ENCODE measurements at regions not wholly inside any gene's neighbourhood (a gene's known extent, or its start where the extent isn't known, plus 50 kb on each side); places are given as distances from the start of the nearest gene placed in this dataset.
"Not testable (repeated sequence)": the region's sequence is repeated elsewhere in the genome, so short reads cannot be mapped to it uniquely, and the experiment has no call there.

- H3K27me3 Mint-ChIP-seq, POLR2A ChIA-PET, H3K27ac Mint-ChIP-seq, DNase-seq, H3K9me3 Mint-ChIP-seq, H3K4me3 Mint-ChIP-seq: not testable (repeated sequence)
- CTCF ChIA-PET: interaction anchor here (0.7 kb wide), 1 partner anchor 215 kb away, joined by 3 read pairs; no protein-coding TSS in a partner anchor
- H3K36me3 Mint-ChIP-seq (ENCODE audit: low read depth): peaks cover 13% of the 10 kb centered on the region
- peaks cover 40% of the 10 kb centered on the region for H3K4me1 Mint-ChIP-seq
Observed at GRCh38 chr2:111504571-111504942, 379.4 kb downstream of the ANAPC1 start.

GRCh38 chr2:111505267-111505666, 378.7 kb downstream of the ANAPC1 start:
- CTCF ChIA-PET, H3K4me3 Mint-ChIP-seq, POLR2A ChIA-PET, H3K27ac Mint-ChIP-seq, H3K27me3 Mint-ChIP-seq, H3K9me3 Mint-ChIP-seq, DNase-seq: not testable (repeated sequence)
- Mint-ChIP-seq H3K36me3 (ENCODE audit: low read depth) (peaks cover 13% of the 10 kb centered on the region), H3K4me1 (peaks cover 42% of the 10 kb centered on the region)

- peak; percentile 64 for DNase-seq
- H3K4me3 Mint-ChIP-seq: peak overlapping the region; percentile 34
Observed at GRCh38 chr2:111506936-111507335, 377.1 kb downstream of the ANAPC1 start.

GRCh38 chr2:111509225-111509869, 374.6 kb downstream of the ANAPC1 start:
- H3K27me3 Mint-ChIP-seq, DNase-seq, H3K4me3 Mint-ChIP-seq, CTCF ChIA-PET, POLR2A ChIA-PET, H3K9me3 Mint-ChIP-seq: not testable (repeated sequence)
- Mint-ChIP-seq H3K36me3 (ENCODE audit: low read depth) (peaks cover 21% of the 10 kb centered on the region), H3K27ac (peak overlapping the region; percentile 65), H3K4me1 (peaks cover 42% of the 10 kb centered on the region)

More at GRCh38 chr2:111506936-111507335, 377.1 kb downstream of the ANAPC1 start:
- H3K9me3 Mint-ChIP-seq, CTCF ChIA-PET, POLR2A ChIA-PET, H3K27me3 Mint-ChIP-seq: not testable (repeated sequence)
- Mint-ChIP-seq H3K4me1 (peaks cover 42% of the 10 kb centered on the region), H3K27ac (peak overlapping the region; percentile 90), H3K36me3 (ENCODE audit: low read depth) (peaks cover 16% of the 10 kb centered on the region)

- H3K27ac Mint-ChIP-seq, H3K27me3 Mint-ChIP-seq, H3K9me3 Mint-ChIP-seq, CTCF ChIA-PET, H3K4me3 Mint-ChIP-seq, DNase-seq, POLR2A ChIA-PET: not testable (repeated sequence)
- Mint-ChIP-seq H3K36me3 (ENCODE audit: low read depth) (peaks cover 16% of the 10 kb centered on the region), H3K4me1 (peaks cover 35% of the 10 kb centered on the region)
Observed at GRCh38 chr2:111510384-111510783, 373.6 kb downstream of the ANAPC1 start.

- H3K27ac Mint-ChIP-seq, H3K27me3 Mint-ChIP-seq, CTCF ChIA-PET, H3K9me3 Mint-ChIP-seq, H3K4me3 Mint-ChIP-seq, POLR2A ChIA-PET, DNase-seq: not testable (repeated sequence)
- Mint-ChIP-seq H3K4me1 (peaks cover 30% of the 10 kb centered on the region), H3K36me3 (ENCODE audit: low read depth) (peaks cover 13% of the 10 kb centered on the region)
Observed at GRCh38 chr2:111511062-111511461, 372.9 kb downstream of the ANAPC1 start.

DNA sequence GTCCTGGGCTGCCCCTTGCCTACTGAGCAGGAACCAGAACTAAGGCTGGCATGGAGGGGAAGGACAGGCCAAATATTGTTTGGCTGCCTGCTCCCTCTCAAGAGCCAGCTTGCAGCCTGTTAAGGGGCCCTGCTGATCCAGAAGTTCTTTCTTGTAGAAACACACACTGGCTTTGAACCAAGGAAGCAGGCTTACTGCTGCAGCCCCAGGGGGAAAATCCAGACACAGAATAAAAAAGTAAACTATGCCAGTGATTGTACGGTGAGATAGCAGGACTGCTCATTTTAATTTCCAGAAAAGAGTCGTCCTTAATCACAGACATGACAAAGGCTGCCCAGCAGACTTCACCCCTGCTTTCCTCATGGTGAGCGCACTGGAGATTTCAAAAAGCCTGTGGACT, 371.6 kb downstream of the ANAPC1 start:
- Mint-ChIP-seq H3K36me3 (ENCODE audit: low read depth) (peaks cover 13% of the 10 kb centered on the region), H3K4me1 (peaks cover 23% of the 10 kb centered on the region)
- CTCF ChIA-PET, H3K27ac Mint-ChIP-seq, H3K9me3 Mint-ChIP-seq, H3K4me3 Mint-ChIP-seq, DNase-seq, H3K27me3 Mint-ChIP-seq, POLR2A ChIA-PET: not testable (repeated sequence)

DNA sequence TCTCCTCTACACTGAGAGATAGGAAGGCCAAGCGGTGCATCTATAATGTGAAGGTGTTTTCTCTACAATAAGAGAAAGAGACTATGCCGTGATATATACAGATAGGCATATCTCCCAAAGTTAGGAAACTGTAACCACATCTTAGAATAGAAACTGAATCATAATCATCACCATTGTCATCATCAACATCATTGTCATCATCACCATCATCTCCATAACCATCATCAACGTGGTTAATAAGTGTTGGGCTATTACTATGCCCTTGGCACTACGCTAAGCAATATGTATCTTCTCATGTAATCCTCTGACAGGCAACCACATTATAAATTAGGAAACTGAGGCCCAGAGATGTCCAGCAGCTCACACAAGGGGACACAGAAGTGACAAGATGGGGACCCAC, 369.9 kb downstream of the ANAPC1 start:
- H3K9me3 Mint-ChIP-seq, H3K4me3 Mint-ChIP-seq, H3K27ac Mint-ChIP-seq, CTCF ChIA-PET, DNase-seq, H3K27me3 Mint-ChIP-seq, H3K4me1 Mint-ChIP-seq, POLR2A ChIA-PET: not testable (repeated sequence)
- peaks cover 14% of the 10 kb centered on the region for H3K36me3 Mint-ChIP-seq (ENCODE audit: low read depth)

- H3K27me3 Mint-ChIP-seq, POLR2A ChIA-PET, H3K27ac Mint-ChIP-seq, DNase-seq, H3K4me3 Mint-ChIP-seq, H3K9me3 Mint-ChIP-seq, H3K4me1 Mint-ChIP-seq, CTCF ChIA-PET: not testable (repeated sequence)
- H3K36me3 Mint-ChIP-seq (ENCODE audit: low read depth): peaks cover 33% of the 10 kb centered on the region
Observed at GRCh38 chr2:111517050-111517720, 366.8 kb downstream of the ANAPC1 start.

DNA sequence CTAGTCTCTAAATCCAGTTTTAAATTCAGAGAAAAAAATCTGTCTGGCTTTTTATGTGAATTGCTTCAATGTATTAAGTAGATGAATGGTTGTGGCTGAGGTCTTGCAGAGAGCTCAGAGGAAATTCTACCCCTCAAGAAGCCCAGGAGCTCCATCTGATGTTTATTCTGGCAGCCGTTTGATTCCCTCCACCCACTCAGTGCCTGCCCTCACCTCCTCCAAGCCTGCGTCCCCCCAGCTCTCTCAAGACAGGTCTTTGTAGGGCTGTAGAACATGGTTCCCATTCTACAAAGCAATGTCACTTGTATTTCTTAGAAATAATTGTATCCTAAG, 366.3 kb downstream of the ANAPC1 start:
- H3K36me3 Mint-ChIP-seq (ENCODE audit: low read depth): peaks cover 33% of the 10 kb centered on the region
- H3K4me3 Mint-ChIP-seq, H3K9me3 Mint-ChIP-seq, POLR2A ChIA-PET, DNase-seq, H3K4me1 Mint-ChIP-seq, H3K27ac Mint-ChIP-seq, H3K27me3 Mint-ChIP-seq, CTCF ChIA-PET: not testable (repeated sequence)

GRCh38 chr2:111519071-111519470, 364.9 kb downstream of the ANAPC1 start:
- H3K9me3 Mint-ChIP-seq: no peaks in the 10 kb centered on the region
- H3K27ac Mint-ChIP-seq: no peak overlapping the region
- ChIA-PET CTCF (no interaction called here), POLR2A (interaction anchor here (1.5 kb wide), 1 partner anchor 16 kb away, joined by 4 read pairs; no protein-coding TSS in a partner anchor)
- no peak for DNase-seq
- peaks cover 32% of the 10 kb centered on the region for H3K36me3 Mint-ChIP-seq (ENCODE audit: low read depth)
- H3K27me3 Mint-ChIP-seq: peaks cover 1% of the 10 kb centered on the region
- H3K4me1 Mint-ChIP-seq: peaks cover 10% of the 10 kb centered on the region
- H3K4me3 Mint-ChIP-seq: no peak overlapping the region

DNA sequence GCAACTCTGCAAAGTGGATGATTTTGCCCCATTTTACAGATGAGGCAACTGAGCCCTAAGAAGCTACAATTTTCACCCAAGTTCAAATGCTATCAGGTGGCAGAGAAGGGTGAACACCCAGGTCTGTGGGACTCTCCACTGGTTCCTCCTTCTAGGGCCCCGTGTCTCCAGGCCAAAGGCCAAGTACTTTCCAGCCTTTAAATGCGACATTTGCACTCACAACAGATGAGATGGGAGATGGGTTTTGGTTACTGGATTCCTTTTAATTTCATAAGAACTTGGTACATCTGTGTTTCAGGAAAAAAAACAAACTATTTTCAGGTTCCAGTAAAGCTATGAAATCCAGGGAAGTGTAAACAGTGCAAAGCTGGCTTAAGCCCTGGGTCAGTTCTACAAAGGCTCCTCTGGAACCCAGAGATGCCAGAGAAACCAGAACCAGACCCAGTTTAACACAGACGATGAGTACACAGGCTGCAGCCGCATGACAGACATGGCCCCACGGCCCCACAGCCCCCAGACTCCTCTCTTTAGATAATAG, 361.7 kb downstream of the ANAPC1 start:
- H3K9me3 Mint-ChIP-seq: no peaks in the 10 kb centered on the region
- POLR2A ChIA-PET: no interaction called here
- peaks cover 30% of the 10 kb centered on the region for H3K36me3 Mint-ChIP-seq (ENCODE audit: low read depth)
- peaks cover 1% of the 10 kb centered on the region for H3K27me3 Mint-ChIP-seq
- CTCF ChIA-PET: no interaction called here
- no peak overlapping the region for H3K27ac Mint-ChIP-seq
- no peak for DNase-seq
- H3K4me3 Mint-ChIP-seq: no peak overlapping the region
- peaks cover 20% of the 10 kb centered on the region for H3K4me1 Mint-ChIP-seq

GRCh38 chr2:111523009-111523408, 361.0 kb downstream of the ANAPC1 start:
- H3K36me3 Mint-ChIP-seq (ENCODE audit: low read depth): peaks cover 29% of the 10 kb centered on the region
- ChIA-PET CTCF (no interaction called here), POLR2A (interaction anchor here (0.5 kb wide), 1 partner anchor 75 kb away, joined by 3 read pairs; no protein-coding TSS in a partner anchor)
- no peaks in the 10 kb centered on the region for H3K9me3 Mint-ChIP-seq
- H3K27ac Mint-ChIP-seq: no peak overlapping the region
- no peak for DNase-seq
- no peak overlapping the region for H3K4me3 Mint-ChIP-seq
- peaks cover 23% of the 10 kb centered on the region for H3K4me1 Mint-ChIP-seq
- H3K27me3 Mint-ChIP-seq: peaks cover 1% of the 10 kb centered on the region

DNA sequence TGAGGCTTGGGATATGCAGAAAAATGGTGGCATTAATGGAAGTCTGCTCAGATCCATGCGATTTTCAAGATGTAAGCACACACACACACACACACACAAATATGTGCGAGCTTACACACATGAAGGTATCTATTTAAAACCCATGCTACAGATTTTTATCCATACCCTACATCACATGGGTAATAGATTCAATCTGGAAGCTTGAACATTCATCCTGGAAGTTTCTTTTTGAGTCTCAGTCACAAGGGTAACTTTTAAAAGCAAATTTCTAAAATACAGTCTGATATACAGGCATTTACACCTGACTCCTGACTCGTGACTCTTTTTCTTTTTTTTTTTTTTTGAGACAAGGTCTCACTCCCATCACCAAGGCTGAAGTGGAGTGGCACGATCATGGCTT, 359.0 kb downstream of the ANAPC1 start:
- not testable (repeated sequence) for DNase-seq, H3K27me3 Mint-ChIP-seq, H3K9me3 Mint-ChIP-seq, H3K4me3 Mint-ChIP-seq, H3K27ac Mint-ChIP-seq
- ChIA-PET CTCF (interaction anchor here (1.6 kb wide), 1 partner anchor 175 kb away, joined by 4 read pairs; no protein-coding TSS in a partner anchor), POLR2A (interaction anchor here (1.5 kb wide), 1 partner anchor 9 kb away, joined by 6 read pairs; no protein-coding TSS in a partner anchor)
- peaks cover 35% of the 10 kb centered on the region for H3K4me1 Mint-ChIP-seq
- peaks cover 23% of the 10 kb centered on the region for H3K36me3 Mint-ChIP-seq (ENCODE audit: low read depth)

Data from activated CD4-positive, alpha-beta memory T cell treated with anti-CD3 and anti-CD28 coated beads, Interleukin-2, amount 10 ng/mL, durations not matched to agents 7 days and 5 days (primary cell).